Coronary artery (tissue), 2 donors: ENCODE measurements at regions not wholly inside any gene's neighbourhood (a gene's known extent, or its start where the extent isn't known, plus 50 kb on each side); places are given as distances from the start of the nearest gene placed in this dataset.

Experiments
- DNase-seq: peaks from one replicate; pipeline ENCODE4 v3.0.0-alpha.2; 2017; ENCODE audit warnings: low spot score
- H3K27ac ChIP-seq, 2 donors: fragments of 200-600 bp; sonication (generic); one replicate each; pipeline ENCODE4 v1.5.1; 2016 to 2019
- H3K4me3 ChIP-seq: fragments of 200-600 bp; sonication (generic); 2 replicates; pipeline ENCODE4 v1.5.1; 2016; ENCODE audit warnings: mild to moderate bottlenecking, moderate library complexity
- TF ChIP-seq, protein P1 (sequence below): fragments of 200-600 bp; sonication (generic); IDR thresholded peaks from one replicate; pipeline ENCODE4 v1.5.1; 2019; ENCODE audit warnings: antibody characterized with exemption

DNA sequence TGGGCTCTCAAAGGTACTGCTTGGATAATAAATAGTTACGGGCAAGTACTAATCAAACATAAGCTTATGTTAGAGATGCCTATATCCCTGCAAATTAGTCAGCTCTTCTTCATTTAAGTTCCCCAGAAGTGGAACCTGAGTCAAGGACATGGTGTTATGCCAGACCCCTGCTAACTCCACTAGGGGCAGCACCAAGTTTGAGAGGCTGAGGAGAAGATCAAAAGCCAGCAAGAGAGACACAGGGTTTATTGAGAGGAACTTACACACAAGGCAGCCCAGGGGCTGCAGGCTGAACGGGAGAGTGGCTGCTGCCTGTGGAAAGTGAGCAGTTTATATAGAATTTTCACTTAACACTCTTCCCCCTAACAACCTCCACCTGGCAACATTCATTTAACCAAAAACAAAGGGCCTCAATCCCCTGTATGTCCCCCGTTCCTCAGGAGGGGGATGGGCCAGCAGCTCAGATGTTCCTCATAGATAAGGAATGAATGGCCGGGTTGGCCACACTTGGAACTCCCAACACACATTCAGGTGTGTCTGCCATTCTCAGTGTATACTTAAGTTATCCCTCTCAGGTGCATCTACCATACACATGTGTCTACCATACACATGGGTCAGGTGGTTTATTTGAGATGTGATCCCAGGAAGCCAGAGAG, 62.6 kb upstream of the GHITM start:
- peak overlapping the region in 1 of 2 donors; percentile 48 for H3K27ac ChIP-seq
- DNase-seq = no peak
- TF ChIP-seq, protein P1, sequence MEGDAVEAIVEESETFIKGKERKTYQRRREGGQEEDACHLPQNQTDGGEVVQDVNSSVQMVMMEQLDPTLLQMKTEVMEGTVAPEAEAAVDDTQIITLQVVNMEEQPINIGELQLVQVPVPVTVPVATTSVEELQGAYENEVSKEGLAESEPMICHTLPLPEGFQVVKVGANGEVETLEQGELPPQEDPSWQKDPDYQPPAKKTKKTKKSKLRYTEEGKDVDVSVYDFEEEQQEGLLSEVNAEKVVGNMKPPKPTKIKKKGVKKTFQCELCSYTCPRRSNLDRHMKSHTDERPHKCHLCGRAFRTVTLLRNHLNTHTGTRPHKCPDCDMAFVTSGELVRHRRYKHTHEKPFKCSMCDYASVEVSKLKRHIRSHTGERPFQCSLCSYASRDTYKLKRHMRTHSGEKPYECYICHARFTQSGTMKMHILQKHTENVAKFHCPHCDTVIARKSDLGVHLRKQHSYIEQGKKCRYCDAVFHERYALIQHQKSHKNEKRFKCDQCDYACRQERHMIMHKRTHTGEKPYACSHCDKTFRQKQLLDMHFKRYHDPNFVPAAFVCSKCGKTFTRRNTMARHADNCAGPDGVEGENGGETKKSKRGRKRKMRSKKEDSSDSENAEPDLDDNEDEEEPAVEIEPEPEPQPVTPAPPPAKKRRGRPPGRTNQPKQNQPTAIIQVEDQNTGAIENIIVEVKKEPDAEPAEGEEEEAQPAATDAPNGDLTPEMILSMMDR = no peak
- no peak overlapping the region for H3K4me3 ChIP-seq

DNA sequence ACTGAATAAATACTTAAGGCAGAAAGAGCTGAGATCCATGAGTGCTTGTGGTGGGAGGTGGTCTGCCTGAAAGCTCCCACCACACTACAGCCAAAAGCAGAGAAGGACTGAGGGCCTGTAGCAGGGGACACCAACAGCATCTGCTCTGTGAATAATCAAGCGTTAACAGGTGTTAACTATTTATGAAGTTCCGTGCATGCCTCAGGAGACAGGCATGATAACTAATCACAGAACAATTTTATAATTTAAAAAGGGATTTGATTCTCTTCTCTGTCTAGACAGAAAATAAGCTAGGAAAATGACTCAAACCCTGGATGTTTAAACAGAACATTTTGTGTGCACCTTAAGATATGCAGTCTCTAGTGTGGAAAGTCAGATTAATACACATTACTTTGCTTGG, 61.5 kb upstream of the GHITM start:
- Histone ChIP-seq H3K27ac (no peak overlapping the region), H3K4me3 (no peak overlapping the region)
- TF ChIP-seq, protein P1 = no peak
- no peak for DNase-seq

DNA sequence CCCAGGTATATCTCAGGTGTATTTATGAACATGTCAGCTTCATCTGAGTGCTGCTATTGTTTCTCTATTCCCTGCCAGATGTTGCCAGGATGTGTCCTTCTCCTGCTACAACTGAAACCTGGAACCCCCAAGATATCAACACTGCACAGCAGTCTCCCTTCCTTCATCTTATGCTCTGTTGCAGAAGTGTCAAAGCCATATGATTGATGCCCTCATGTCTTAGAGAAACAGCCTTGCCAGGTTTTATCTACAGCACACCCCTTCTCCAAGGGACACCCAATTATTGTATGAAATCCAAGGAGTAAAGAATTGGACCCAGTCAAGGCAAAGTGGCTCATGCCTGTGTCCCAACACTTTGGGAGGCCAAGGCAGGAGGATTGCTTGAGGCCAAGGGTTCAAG, 60.5 kb upstream of the GHITM start:
- Histone ChIP-seq H3K27ac (no peak overlapping the region), H3K4me3 (no peak overlapping the region)
- TF ChIP-seq, protein P1 = no peak
- DNase-seq = no peak

DNA sequence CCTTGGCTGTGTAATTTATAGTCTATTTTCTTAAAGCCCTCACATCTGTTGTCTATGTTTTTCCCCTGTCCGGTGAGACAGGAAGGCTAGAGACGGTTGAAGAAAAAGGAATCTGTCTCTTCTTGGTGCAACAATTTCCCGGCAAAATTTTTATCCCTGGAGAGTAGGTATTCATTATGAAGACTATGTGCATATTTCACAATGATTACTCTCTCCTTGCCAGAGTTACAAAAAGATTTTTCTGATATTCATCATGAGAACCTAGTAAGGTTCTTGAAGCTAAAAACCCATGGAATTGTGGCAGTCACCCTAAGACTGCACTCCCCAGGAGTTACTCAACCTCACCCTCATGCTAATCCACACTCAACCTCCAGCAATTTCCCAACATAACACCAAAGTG, 55.0 kb upstream of the GHITM start:
- no peak for DNase-seq
- TF ChIP-seq, protein P1 = no peak
- Histone ChIP-seq H3K4me3 (no peak overlapping the region), H3K27ac (no peak overlapping the region)

DNA sequence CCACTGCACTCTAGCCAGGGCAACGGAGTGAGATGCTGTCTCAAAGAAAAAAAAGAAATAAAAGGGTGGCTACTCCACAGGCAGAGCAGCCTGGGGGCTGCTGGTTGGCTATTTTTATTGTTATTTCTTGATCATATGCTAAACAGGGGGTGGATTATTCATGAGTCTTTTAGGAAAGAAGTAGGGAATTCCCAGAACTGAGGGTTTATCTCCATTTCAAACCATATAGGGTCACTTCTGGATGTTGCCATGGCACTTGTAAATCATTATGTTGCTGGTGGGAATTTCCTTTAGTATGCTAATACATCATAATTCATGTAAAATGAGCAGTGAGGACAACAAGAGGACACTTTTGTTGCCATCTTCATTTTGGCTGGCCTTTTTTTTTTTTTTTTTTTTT, 52.1 kb upstream of the GHITM start:
- no peak overlapping the region for H3K27ac ChIP-seq
- TF ChIP-seq, protein P1 = no peak
- no peak for DNase-seq
- H3K4me3 ChIP-seq = no peak overlapping the region

DNA sequence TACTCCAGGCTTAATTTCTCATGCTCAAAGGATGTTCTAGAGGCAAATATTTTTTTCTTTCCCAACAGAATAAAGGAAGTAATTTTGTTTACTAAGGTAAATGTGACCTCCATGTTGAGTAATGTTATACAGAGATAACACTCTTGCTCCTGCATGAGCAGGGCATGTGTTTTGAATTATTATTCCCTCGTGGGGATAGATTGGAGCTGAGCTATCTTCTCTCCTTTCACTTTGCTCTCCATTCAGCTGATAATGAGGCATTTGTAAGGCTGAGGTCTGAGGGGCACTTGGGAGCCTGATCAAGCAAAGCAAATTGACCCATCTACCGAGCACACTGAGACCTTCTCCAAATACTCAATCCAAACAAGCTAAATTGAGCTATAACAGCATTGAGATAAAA, 50.7 kb upstream of the GHITM start:
- Histone ChIP-seq H3K4me3 (no peak overlapping the region), H3K27ac (no peak overlapping the region)
- no peak for DNase-seq
- TF ChIP-seq, protein P1 = no peak

DNA sequence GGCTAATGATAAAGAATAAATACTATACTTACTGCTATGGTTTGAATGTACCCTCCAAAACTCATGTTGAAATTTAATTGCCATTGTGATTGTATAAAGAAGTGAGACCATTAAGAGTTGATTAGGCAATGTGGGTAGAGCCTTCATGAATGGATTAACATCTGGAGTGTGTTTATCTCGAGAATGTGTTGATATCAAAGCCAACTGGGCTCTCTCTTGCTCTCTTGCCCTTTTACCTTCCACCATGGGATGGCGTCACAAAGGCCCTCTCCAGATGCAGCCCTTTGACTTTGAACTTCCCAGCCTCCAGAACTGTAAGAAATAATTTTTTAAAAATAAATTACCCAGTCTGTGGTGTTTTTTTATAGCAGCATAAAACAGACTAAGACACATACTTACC, 50.1 kb upstream of the GHITM start:
- no peak overlapping the region for H3K4me3 ChIP-seq
- H3K27ac ChIP-seq = no peak overlapping the region
- TF ChIP-seq, protein P1 = no peak
- no peak for DNase-seq
